Spinal cord (tissue), 9 donors: ENCODE measurements at regions not wholly inside any gene's neighbourhood (a gene's known extent, or its start where the extent isn't known, plus 50 kb on each side); places are given as distances from the start of the nearest gene placed in this dataset.

Experiments used
- DNase-seq, 6 donors: peaks; one replicate each; pipeline versions ENCODE4 v3.0.0 to v3.0.0-alpha.2; 2013 to 2015; ENCODE audit warnings: low spot score in 6 of 6, low read depth in 4 of 6
- H3K27ac ChIP-seq: one replicate; pipeline ENCODE4 v1.5.1; 2013; ENCODE audit warnings: low read depth, low read length, control low read depth
- H3K27me3 ChIP-seq: one replicate; pipeline ENCODE4 v1.6.1; 2013; ENCODE audit warnings: low read length; ENCODE audit not compliant: control insufficient read depth, insufficient read depth
- H3K36me3 ChIP-seq: one replicate; pipeline ENCODE4 v1.6.1; 2013; ENCODE audit warnings: low read length; ENCODE audit not compliant: control insufficient read depth, insufficient read depth
- H3K4me1 ChIP-seq: one replicate; pipeline ENCODE4 v1.6.1; 2013; ENCODE audit warnings: low read length; ENCODE audit not compliant: control insufficient read depth, insufficient read depth
- H3K4me3 ChIP-seq: one replicate; pipeline ENCODE4 v1.5.1; 2013; ENCODE audit warnings: low read depth, low read length, control low read depth
- H3K9me3 ChIP-seq: one replicate; pipeline ENCODE4 v1.6.1; 2013; ENCODE audit warnings: low read length; ENCODE audit not compliant: control insufficient read depth, insufficient read depth
- WGBS: methylation state at CpG from one replicate; pipeline ENCODE4 v1.1.5; 2013; ENCODE audit warnings: missing lambda C conversion rate; ENCODE audit not compliant: insufficient coverage; 5-methylcytosine and 5-hydroxymethylcytosine counted together
- donor health status: healthy.

- Histone ChIP-seq H3K36me3 (no peaks in the 10 kb centered on the region), H3K4me1 (peaks cover 52% of the 10 kb centered on the region), H3K27ac (no peak overlapping the region), H3K9me3 (no peaks in the 10 kb centered on the region), H3K27me3 (peaks cover 2% of the 10 kb centered on the region), H3K4me3 (no peak overlapping the region)
- WGBS: 83% methylated on average over 11 of the region's 13 CpGs
- no peak for DNase-seq
Observed at GRCh38 chr22:49015459-49015858, 812.2 kb downstream of the BRD1 start.

DNA sequence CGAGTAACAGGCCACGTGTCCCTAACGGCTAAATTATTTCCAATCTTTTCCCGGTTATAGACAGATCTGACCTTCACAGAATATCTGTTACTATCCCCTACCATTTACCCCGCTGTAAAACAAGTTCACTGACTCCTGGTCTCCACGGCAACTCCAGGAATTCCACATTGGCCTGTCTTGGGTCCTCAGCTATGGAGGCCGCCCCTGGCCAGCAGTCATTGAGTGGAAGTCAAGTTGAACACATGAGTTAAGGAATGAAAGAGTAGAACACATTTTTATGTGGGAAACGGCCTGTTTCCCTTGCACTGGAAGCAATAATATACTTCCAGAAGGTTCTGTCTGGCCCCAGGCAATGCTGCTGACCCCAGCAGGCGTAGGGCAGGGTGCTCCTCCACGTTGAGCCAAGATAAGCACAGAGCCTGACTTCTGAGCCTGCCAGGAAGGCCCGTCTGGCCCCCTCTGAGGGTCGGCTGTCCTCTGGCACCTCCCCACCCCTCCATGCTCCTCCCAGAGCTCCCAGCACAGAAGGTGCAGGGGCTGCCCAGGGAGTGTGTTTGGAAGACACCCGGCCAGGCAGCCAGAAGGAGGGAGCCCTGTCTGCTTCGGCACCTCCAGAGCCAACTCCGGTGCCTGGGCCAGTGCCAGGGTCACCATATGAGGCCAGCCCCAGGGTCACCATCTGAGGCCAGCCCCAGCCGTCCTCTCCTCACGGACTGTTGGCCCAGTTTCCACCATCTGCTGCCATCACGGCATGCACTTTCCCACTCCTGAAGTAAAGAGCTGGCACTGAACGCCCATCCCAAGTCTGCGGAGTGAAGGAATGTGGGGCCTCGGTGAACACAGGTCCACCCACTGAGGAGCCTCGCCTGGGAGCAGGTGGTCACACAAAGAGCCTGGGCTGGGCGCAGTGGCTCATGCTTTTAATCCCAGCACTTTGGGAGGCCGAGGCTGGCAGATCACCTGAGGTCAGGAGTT, 813.2 kb downstream of the BRD1 start:
- H3K36me3 ChIP-seq: no peaks in the 10 kb centered on the region
- H3K27me3 ChIP-seq: peaks cover 2% of the 10 kb centered on the region
- DNase-seq: peak in 1 of 6 donors; percentile 73
- H3K27ac ChIP-seq: peak overlapping the region; percentile 7
- WGBS: 66% methylated on average over 21 of the region's 24 CpGs
- H3K4me3 ChIP-seq: no peak overlapping the region
- no peaks in the 10 kb centered on the region for H3K9me3 ChIP-seq
- peaks cover 61% of the 10 kb centered on the region for H3K4me1 ChIP-seq

- Histone ChIP-seq H3K27ac (peak overlapping the region; percentile 7), H3K36me3 (no peaks in the 10 kb centered on the region), H3K4me1 (peaks cover 65% of the 10 kb centered on the region), H3K9me3 (no peaks in the 10 kb centered on the region), H3K27me3 (peaks cover 2% of the 10 kb centered on the region), H3K4me3 (no peak overlapping the region)
- 97% methylated on average over 12 of the region's 12 CpGs for WGBS
- no peak for DNase-seq
Observed at GRCh38 chr22:49013707-49014106, 814.0 kb downstream of the BRD1 start.

DNA sequence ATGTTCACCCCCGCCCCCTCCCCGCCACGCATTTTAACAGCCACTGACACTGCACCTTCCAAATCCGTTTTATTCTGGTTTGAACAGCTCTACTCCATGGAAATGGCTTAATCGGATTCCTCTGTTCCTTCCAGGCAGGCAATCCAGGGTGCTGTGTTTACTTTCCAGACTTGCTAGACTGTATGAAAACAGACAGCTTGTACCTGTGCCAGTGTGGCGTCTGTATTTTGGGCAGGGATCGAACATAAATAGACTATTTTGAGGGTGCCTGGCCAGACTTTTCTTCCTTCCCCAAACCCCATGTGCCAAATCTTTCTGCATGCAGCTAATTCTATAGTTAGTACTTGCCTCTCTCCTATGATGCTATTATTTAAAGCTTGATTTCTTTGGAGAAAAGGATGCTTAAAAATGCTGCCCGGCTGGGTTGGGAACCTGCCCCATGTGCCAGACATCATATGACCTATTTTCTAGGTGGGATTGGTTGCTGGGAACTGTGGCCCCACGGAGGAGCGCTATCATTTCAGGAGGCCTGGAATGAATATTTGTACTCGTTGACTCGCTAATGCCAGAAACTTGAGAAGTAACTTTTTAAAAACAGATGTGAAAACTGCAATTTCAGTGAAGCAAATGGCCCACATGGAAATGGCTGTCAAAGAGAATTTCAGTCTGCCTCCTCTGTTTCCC, 814.8 kb downstream of the BRD1 start:
- Histone ChIP-seq H3K9me3 (no peaks in the 10 kb centered on the region), H3K27me3 (peaks cover 2% of the 10 kb centered on the region), H3K27ac (peak overlapping the region; percentile 33), H3K36me3 (no peaks in the 10 kb centered on the region), H3K4me3 (no peak overlapping the region), H3K4me1 (peaks cover 65% of the 10 kb centered on the region)
- DNase-seq: peak in 1 of 6 donors; percentile 96
- WGBS: 67% methylated on average over 11 of the region's 12 CpGs

DNA sequence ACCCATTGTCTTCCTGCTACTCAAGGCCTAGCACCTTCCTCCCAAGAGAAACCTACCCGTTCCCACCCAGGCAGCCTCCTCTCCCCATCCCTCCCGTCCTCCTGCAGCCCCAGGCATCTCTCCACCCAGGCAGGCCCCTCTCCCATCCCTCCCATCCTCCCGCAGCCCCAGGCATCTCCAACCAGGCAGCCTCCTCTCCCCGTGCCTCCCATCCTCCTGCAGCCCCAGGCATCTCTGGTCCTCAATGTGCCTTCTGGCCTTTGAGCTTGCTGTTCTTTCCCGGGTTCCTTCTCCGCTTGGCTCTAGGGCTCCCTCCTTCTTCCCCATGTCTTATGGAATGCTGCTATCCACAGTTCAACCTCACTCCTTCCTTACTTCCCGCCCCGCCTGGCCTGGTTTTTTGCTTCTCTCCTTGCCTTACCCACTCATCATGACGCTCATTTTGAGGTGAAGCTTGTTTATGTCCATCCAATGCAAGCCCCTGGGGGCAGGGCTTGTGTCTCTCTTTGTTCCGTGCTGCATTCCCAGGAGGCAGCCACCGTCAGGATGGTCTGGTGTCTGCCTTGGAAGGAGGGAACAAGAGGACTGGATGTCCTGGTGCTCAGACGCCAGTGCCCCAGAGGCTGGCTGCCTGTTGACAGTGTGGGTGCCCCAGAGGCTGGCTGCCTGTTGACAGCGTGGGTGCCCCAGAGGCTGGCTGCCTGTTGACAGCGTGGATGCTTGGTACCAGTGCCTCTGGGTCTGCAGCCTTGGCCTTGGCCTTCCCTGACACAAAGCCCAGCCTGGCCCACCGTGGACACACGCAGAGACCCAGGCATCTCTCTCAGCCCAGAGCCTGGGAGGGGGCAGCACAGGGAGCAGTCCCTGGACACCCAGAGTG, 815.7 kb downstream of the BRD1 start:
- Histone ChIP-seq H3K4me3 (no peak overlapping the region), H3K9me3 (no peaks in the 10 kb centered on the region), H3K4me1 (peaks cover 64% of the 10 kb centered on the region), H3K27ac (peak overlapping the region; percentile 33), H3K36me3 (no peaks in the 10 kb centered on the region), H3K27me3 (peaks cover 2% of the 10 kb centered on the region)
- WGBS: 74% methylated on average over 16 of the region's 16 CpGs
- no peak for DNase-seq

DNA sequence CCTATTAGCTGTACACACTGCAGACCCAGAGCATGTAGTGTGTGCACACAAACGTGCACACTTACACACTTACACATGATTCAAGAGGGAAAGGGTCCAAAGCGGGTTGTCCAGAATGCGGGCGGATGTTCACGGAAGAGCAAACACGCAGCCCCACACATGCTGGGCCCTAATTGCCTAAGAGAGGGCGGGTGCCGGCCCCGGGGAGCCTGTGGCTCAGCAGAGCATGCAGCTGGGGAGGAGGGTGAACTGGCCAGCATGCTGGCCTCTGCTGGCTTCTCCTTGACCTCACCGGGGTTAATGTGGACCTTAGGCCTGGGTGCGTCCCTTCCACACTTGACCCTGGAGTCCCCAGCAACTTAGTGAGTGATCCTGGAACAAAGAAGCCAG, 816.3 kb downstream of the BRD1 start:
- WGBS: 88% methylated on average over 10 of the region's 11 CpGs
- no peaks in the 10 kb centered on the region for H3K36me3 ChIP-seq
- peaks cover 65% of the 10 kb centered on the region for H3K4me1 ChIP-seq
- peaks cover 2% of the 10 kb centered on the region for H3K27me3 ChIP-seq
- no peak for DNase-seq
- no peak overlapping the region for H3K27ac ChIP-seq
- no peaks in the 10 kb centered on the region for H3K9me3 ChIP-seq
- H3K4me3 ChIP-seq: no peak overlapping the region

- H3K27me3 ChIP-seq: peaks cover 2% of the 10 kb centered on the region
Observed at GRCh38 chr22:49010901-49011300, 816.8 kb downstream of the BRD1 start.

DNA sequence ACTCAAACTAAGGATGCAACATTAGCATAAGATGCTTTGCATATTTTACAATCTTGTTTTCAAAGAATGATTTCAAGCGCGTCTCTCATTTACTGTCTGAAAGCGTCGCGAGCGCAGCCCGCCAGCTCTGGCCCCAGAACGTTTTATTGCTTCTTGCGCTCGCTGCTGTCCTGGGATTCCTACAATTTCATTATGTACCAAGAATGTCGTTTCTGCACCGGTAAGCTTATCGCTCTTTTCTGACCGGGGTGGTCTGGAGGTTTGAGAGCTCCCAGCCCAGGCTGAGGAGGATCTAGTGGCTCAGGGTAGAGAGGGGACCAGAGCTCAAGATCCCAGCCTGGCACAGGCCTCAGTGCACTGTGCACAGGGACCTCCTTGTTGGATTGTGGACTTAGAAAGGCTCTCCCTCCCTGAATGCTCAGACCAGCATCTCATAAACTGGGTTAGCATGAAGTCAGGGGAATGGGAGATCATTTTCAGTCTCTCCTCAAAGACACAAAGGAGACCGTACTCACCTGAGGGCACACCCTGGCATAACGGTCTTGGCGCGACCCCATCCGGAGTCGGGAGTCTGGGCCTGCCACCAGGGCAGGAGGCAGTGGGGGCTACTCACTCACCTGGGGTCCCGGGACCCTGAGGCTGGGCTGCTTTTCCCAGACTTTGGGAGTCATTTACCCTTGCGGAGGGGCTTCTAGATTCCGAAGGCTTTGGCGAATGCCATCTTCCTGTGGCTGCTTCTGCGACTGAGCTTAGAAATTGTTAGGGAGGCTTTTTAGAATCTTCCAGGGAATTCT, 817.4 kb downstream of the BRD1 start:
- peaks cover 59% of the 10 kb centered on the region for H3K4me1 ChIP-seq
- no peak overlapping the region for H3K27ac ChIP-seq
- DNase-seq: peak in 1 of 6 donors; percentile 80
- H3K36me3 ChIP-seq: no peaks in the 10 kb centered on the region
- WGBS: 66% methylated on average over 23 of the region's 25 CpGs
- H3K27me3 ChIP-seq: peaks cover 2% of the 10 kb centered on the region
- no peaks in the 10 kb centered on the region for H3K9me3 ChIP-seq
- no peak overlapping the region for H3K4me3 ChIP-seq

More at GRCh38 chr22:49010901-49011300, 816.8 kb downstream of the BRD1 start:
- DNase-seq: no peak
- Histone ChIP-seq H3K9me3 (no peaks in the 10 kb centered on the region), H3K27ac (no peak overlapping the region), H3K36me3 (no peaks in the 10 kb centered on the region), H3K4me1 (peaks cover 64% of the 10 kb centered on the region), H3K4me3 (no peak overlapping the region)
- 86% methylated on average over 12 of the region's 12 CpGs for WGBS
